ENCODE measurements at regions not wholly inside any gene's neighbourhood (a gene's known extent, or its start where the extent isn't known, plus 50 kb on each side); places are given as distances from the start of the nearest gene placed in this dataset.

DNA sequence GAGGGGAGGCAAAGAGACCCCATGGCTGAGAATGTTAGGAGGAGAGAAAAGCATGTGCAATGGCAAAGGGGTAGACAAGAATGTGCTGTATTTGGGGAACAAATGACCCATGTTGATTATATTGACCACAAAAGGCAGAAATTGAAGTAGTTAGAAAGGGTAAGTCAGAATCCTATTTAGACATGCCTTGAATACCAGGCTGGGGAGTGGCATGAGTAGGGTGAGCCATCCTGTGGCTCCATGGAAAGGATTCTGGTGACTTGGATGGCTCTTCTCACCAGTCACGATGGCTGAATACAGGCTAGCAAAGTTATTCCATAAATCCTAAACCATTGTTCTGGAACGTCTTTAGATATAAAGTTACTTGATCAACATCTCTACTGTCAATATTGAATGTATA, 73.4 kb upstream of the MEF2C start:
- no peak for DNase-seq (ENCODE audit: low spot score)

DNA sequence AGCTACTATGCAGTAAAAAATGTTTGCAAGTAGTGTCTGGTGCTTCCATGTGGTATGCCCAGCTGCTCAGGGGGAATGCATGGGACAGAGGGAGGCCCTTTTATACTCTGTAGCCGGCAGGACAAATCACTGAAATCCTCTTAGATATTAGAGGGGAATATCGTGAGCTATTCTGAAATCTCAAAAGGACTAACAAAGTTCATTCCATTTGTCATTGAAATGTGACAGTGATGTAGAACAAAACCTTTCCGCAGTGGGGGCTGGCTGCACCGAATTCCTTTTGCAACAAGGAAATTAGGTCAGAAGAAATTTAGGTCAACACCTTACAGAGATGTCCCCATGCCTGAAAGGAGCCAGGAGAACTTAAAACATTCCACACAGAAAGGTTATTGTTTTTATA, 72.4 kb upstream of the MEF2C start:
- DNase-seq (ENCODE audit: low spot score) = no peak

DNA sequence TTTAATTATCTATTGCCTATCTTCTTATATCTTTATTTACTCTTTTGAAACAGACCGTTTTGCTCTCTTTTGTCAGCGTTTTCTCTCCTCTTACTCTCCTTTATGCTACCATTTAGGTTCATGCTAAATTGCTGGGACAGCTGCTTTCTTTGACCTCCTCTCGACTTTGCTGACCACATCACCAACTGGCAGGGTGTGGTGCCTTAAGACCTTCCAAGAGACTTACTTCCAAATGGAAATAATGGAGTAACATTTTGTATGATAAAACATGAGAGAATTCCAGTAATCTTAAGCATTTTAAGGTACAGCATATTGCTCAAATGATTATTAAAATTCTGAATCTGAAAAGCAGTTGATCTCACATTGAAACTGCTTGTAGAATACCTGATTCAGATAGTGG, 71.5 kb upstream of the MEF2C start:
- DNase-seq (ENCODE audit: low spot score) = no peak

DNA sequence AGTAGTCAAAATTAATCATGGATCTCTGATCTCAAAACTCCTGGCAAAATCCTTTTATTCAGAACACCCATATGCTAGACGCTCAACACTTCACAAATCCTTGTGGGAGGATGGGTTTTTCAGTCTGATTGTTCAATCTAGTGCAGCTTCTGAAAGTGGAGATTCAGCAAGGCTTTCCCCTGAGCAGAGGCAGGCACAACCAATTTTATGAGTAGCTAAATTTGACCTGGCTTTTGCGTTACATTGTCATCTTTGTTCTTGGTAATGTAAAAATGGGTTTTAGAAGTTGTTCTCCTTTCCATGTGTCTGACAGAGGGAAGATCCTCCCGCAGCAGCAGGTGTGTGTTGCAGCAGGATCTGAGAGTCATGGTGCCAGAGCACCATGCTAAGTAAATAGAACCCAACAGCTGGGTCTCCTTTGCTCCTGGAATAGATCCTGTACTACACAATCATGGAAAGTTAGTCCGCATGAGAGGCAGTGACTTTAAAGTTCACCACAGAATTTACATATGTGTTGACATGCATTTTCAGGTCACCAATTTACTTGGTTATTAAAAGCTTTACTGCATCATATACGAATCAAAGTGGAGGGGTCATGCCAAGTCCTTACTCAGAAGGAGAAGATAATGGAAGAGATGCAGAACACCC, 70.1 kb upstream of the MEF2C start:
- DNase-seq (ENCODE audit: low spot score) = no peak

DNA sequence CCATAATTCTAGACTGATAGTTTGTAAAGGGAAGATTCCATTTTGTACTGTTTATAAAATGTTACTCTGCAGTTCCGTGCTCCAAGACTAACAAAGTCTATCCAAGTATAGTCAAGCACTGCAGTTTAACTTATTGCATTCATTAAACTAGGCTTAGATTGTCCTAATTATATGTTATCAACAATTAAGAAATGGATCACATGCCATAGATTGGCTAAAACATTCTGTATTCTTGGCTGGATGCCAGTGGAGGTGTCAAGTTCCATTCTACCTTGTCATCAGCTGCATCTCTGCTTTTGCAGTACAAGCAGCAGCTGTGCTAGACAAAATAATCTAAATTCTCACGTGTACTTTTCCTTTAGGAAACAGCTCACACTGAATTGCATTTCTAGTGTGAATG, 69.4 kb upstream of the MEF2C start:
- peak; percentile 31 for DNase-seq (ENCODE audit: low spot score)

DNA sequence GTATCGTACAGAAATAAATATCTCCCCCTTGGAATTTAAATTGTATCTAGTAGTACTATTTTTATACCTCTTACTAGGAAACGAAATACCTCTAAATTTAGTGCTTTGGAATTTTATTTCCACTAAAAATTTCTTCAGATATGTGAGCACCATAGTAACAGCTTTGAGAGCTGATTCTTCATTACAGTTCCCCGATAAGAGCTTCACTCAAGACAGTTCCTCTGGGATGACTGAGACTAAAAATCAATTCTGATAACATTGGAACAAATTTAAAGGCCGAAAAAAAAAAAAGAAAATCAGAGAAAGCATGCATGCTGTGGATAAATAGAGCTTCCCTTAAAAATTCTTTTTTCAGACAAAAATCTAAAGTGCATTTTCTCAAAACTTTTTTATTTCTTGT, 68.5 kb upstream of the MEF2C start:
- no peak for DNase-seq (ENCODE audit: low spot score)

DNA sequence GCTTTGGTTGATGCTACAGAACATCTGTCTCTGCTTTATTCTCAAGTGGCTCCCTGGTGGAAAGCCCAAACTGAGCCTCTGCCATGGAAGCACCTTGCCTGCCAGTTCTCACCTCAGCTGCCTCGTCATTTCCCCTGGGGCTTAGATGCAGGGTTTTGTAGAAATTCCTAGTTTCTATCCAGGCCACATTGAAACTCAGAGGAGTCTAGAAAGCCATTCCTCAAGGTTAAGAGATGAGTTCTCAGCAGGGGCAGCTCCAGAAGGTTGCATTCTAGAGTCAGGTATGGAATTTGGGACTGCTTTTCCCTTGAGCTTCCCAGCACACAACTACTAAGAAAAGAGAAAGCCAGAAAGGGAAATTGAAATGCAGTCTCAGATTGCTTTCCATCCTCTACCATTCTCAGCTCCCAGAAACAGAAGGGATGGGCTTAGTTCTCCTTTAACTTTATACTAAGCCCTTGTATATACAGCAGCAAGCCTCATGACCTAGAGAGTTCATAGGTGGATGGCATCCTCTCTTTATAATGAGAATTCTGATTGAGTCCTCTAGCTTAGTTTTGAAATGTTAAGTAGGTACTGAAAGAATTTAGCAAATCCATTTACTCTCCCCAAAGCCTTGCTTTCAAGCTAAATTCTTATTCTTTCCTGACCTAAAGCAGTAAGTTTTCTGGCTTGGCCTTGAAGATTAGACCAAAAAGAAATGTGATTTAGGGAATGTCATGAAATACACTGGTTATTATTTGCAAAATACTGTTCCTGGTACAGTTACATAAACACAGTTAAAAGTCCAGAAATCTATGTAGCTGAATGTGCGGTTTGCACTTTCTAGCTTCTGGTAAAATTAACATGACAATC, 66.0 kb upstream of the MEF2C start:
- DNase-seq (ENCODE audit: low spot score) = no peak

DNA sequence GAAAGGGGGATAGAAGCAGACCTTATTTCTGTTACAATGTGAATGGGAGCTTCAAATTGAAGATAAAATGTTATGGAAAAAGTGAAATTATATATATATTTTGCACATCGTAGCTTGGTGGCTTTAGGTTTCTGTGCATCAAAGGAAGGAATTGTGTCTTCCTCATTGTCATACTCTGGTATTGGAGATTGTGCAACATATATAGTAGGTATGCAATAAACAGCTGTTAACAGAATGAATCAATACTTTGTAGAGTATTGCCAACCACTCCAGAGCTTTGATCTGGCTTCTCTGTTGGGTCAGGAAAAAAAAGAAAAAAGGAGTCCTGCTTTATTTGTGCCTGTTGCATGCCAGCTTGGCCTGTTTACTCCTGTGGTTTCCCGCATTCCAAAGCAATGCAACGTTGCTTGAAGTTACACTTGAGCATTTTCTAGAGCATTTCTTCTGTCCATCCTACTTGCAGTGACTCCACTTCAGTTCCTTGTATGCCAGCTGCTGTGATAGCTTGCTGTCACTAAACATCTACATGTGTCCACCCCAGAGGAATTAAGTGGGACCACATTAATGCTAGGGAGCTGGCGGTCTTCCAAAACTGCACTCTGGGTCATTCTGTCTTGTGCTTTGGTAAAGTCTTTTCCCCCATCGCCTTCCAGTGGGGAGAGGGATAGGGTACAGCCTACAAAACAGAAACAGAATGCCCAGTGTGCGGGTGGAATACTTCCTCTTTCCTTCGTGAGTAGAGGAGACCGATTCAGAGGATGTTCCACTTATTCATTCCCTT, 62.0 kb upstream of the MEF2C start:
- peak; percentile 19 for DNase-seq (ENCODE audit: low spot score)

DNA sequence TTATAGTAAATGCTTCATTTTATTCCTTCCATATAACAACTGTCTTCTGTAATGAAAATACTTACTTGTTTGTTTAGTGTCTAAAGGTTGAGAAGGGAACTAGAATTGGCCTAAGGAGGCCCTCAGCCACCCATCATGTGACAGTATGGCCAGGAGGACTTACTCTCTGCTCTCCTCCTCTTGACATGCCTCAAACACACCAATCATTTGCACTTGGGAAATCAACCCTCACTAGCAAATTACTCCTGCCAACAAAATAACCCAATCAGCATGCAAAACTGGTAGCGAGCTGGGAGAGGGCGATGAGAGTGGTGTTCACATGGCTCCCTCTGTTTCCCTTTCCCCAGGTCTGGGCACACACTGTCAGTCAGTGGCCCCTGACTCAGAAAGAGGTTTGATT, 58.6 kb upstream of the MEF2C start:
- no peak for DNase-seq (ENCODE audit: low spot score)

DNA sequence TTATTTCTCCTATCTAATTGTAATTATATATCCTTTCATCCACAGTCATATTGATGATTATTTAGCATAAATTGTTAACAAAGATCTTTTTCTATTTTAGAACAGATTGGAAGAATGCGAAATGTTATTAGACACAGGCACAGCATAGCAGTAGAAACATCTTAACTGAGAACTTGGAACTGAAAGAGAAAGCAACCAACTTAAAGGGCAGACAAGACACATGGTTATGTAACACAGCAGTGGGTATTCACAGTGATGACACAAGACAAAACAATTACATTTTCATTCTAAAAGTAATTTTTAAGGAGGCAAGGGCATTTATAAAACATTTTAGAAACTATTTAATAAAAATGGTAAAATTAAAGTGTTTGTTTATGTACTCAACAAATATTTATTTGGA, 57.7 kb upstream of the MEF2C start:
- no peak for DNase-seq (ENCODE audit: low spot score)

DNA sequence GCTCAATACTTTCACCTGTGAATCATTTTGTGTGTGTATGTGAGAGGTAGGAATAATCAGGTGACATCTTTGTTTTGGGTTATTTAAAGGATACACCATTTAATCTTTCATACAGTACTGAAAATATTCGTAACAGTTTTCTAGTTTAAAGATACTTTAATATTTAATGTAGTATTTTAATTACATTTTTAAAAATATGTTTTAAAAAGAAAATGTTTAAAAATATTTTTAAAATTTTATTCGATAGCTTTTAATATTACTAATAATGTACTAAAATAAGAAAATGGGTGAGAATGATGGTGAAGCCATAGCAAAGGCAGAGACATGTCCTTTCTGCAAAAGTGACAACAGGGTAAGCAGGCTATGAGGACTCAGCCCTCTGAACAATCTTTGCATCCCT, 56.3 kb upstream of the MEF2C start:
- no peak for DNase-seq (ENCODE audit: low spot score)

DNA sequence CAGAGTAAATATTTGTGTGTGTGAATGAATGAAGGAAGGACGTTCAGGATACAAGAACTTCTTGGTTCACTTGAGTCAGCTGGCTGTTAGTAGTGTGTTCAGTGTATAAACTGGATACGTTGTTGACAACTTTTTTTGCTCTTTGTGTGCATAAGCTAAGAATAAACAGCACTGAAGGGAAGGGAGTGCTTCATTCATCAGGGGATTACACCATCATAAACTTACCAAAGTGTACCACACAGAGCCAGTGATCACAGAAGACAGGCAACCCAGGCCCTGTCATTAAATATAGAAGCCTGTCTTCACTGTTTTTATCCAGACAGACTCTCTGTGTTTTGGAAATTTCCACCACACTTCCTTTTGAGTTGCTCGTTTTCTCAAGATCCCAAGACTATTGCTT, 55.5 kb upstream of the MEF2C start:
- DNase-seq (ENCODE audit: low spot score) = no peak

DNA sequence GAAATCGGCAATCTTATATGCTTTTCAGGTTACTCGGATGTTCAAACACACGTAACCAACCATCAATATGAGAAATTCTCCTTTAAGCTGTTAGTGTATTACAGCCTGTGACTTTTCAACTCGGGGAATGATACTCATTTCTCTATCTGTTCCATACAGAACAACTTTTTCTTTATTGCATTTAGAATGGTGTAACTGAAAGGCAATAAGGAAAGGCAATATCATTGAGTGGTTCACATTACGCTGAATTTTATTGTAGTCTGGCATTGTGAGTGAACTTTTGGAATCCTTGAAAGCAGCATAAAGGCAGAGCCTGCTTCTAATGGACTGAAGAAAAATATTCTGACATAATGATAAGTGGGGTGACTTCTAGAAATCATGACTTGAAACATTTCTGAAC, 54.4 kb upstream of the MEF2C start:
- no peak for DNase-seq (ENCODE audit: low spot score)

DNA sequence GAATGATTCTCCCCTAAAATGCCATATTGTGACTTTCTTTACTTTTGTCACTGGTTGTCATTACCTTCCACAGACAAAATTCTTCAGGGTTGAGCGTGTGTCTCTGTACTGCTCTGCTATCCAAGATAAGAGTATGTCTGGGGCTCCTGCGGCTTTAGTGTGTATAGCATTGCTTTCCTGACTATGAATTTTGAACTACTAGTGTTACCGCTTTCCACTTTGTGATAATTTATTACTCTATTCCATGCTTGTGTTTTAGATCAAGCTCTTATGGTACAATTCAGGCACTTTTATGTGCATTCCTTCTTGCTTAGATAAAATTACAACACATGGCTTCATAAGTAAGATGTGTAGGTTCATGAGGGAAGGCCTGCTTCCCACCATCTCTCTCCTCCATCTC, 51.5 kb upstream of the MEF2C start:
- DNase-seq (ENCODE audit: low spot score) = no peak
